ENCODE measurements at regions not wholly inside any gene's neighbourhood (a gene's known extent, or its start where the extent isn't known, plus 50 kb on each side); places are given as distances from the start of the nearest gene placed in this dataset.
"Not testable (repeated sequence)": the region's sequence is repeated elsewhere in the genome, so short reads cannot be mapped to it uniquely, and the experiment has no call there.

GRCh38 chr4:33979781-33980180, 2264.5 kb downstream of the ARAP2 start:
- TF ChIP-seq YY1 (IDR thresholded peaks at IDR 0.05; ENCODE audit: insufficient read depth, insufficient read length); ZNF274 (IDR thresholded peaks at IDR 0.05; ENCODE audit: low read depth, low read length); SUZ12 (IDR thresholded peaks at IDR 0.05; ENCODE audit: extremely low read depth, insufficient read depth, insufficient read length): not testable (repeated sequence)

All from NT2/D1 (cell line).